ENCODE measurements at regions not wholly inside any gene's neighbourhood (a gene's known extent, or its start where the extent isn't known, plus 50 kb on each side); places are given as distances from the start of the nearest gene placed in this dataset.

- no peaks in the 10 kb centered on the region for H3K36me3 ChIP-seq (ENCODE audit: control insufficient read depth, insufficient read depth, low read length)
- H3K79me2 ChIP-seq = no peaks in the 10 kb centered on the region
- no peak overlapping the region for H3K9ac ChIP-seq
- H2AFZ ChIP-seq = no peak overlapping the region
- TF ChIP-seq, protein P1, sequence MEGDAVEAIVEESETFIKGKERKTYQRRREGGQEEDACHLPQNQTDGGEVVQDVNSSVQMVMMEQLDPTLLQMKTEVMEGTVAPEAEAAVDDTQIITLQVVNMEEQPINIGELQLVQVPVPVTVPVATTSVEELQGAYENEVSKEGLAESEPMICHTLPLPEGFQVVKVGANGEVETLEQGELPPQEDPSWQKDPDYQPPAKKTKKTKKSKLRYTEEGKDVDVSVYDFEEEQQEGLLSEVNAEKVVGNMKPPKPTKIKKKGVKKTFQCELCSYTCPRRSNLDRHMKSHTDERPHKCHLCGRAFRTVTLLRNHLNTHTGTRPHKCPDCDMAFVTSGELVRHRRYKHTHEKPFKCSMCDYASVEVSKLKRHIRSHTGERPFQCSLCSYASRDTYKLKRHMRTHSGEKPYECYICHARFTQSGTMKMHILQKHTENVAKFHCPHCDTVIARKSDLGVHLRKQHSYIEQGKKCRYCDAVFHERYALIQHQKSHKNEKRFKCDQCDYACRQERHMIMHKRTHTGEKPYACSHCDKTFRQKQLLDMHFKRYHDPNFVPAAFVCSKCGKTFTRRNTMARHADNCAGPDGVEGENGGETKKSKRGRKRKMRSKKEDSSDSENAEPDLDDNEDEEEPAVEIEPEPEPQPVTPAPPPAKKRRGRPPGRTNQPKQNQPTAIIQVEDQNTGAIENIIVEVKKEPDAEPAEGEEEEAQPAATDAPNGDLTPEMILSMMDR (IDR thresholded peaks at IDR 0.05) = no peak
- no peaks in the 10 kb centered on the region for H3K27me3 ChIP-seq (ENCODE audit: control insufficient read depth, insufficient read depth, low read length)
- H3K4me2 ChIP-seq (ENCODE audit: low read length) = no peak overlapping the region
- no peaks in the 10 kb centered on the region for H3K4me1 ChIP-seq
- no peak overlapping the region for H3K27ac ChIP-seq
- H3K4me3 ChIP-seq (ENCODE audit: low read depth, low read length) = no peak overlapping the region
- H3K9me3 ChIP-seq (ENCODE audit: control insufficient read depth, low read length) = no peaks in the 10 kb centered on the region
These were observed 1397.8 kb upstream of the RAG2 start for GRCh38 chr11:37995886-37996285.

DNA sequence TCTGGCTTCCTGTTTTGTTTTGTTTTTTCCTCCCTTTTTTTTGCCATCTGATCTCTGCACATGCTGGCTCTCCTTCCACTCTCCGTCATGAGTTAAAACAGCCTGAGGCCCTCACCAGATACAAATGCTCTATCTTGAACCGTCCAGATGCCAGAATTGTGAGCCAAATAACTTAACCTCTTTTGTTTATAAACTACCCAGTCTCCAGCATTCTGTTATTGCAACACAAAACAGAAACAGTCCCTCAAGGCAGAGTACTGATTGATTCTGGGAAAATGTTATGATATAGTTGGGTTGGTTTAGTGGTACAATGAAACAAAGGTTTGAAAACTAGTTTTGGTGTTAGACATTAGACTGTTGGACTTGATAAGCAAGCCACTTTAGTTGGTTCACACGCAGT is 1390.0 kb upstream of the RAG2 start:
- no peaks in the 10 kb centered on the region for H3K9me3 ChIP-seq (ENCODE audit: control insufficient read depth, low read length)
- TF ChIP-seq, protein P1 (IDR thresholded peaks at IDR 0.05) = no peak
- peak overlapping the region; percentile 15 for H2AFZ ChIP-seq
- no peaks in the 10 kb centered on the region for H3K79me2 ChIP-seq
- no peak overlapping the region for H3K9ac ChIP-seq
- no peaks in the 10 kb centered on the region for H3K4me1 ChIP-seq
- no peak overlapping the region for H3K27ac ChIP-seq
- H3K4me3 ChIP-seq (ENCODE audit: low read depth, low read length) = no peak overlapping the region
- no peaks in the 10 kb centered on the region for H3K27me3 ChIP-seq (ENCODE audit: control insufficient read depth, insufficient read depth, low read length)
- H3K36me3 ChIP-seq (ENCODE audit: control insufficient read depth, insufficient read depth, low read length) = no peaks in the 10 kb centered on the region
- no peak overlapping the region for H3K4me2 ChIP-seq (ENCODE audit: low read length)

GRCh38 chr11:37984991-37985390 is 1387.0 kb upstream of the RAG2 start:
- Histone ChIP-seq H3K27me3 (ENCODE audit: control insufficient read depth, insufficient read depth, low read length) (no peaks in the 10 kb centered on the region), H2AFZ (no peak overlapping the region), H3K4me1 (no peaks in the 10 kb centered on the region), H3K9me3 (ENCODE audit: control insufficient read depth, low read length) (no peaks in the 10 kb centered on the region), H3K4me2 (ENCODE audit: low read length) (no peak overlapping the region), H3K4me3 (ENCODE audit: low read depth, low read length) (no peak overlapping the region), H3K36me3 (ENCODE audit: control insufficient read depth, insufficient read depth, low read length) (no peaks in the 10 kb centered on the region), H3K27ac (no peak overlapping the region), H3K79me2 (no peaks in the 10 kb centered on the region), H3K9ac (no peak overlapping the region)
- TF ChIP-seq, protein P1 (IDR thresholded peaks at IDR 0.05) = no peak

GRCh38 chr11:37978647-37979046 is 1380.6 kb upstream of the RAG2 start:
- Histone ChIP-seq H3K9ac (no peak overlapping the region), H3K4me3 (ENCODE audit: low read depth, low read length) (no peak overlapping the region), H3K27ac (no peak overlapping the region), H3K27me3 (ENCODE audit: control insufficient read depth, insufficient read depth, low read length) (no peaks in the 10 kb centered on the region), H3K4me1 (no peaks in the 10 kb centered on the region), H3K9me3 (ENCODE audit: control insufficient read depth, low read length) (no peaks in the 10 kb centered on the region), H2AFZ (no peak overlapping the region), H3K36me3 (ENCODE audit: control insufficient read depth, insufficient read depth, low read length) (no peaks in the 10 kb centered on the region), H3K79me2 (no peaks in the 10 kb centered on the region), H3K4me2 (ENCODE audit: low read length) (no peak overlapping the region)
- TF ChIP-seq, protein P1 (IDR thresholded peaks at IDR 0.05) = no peak

DNA sequence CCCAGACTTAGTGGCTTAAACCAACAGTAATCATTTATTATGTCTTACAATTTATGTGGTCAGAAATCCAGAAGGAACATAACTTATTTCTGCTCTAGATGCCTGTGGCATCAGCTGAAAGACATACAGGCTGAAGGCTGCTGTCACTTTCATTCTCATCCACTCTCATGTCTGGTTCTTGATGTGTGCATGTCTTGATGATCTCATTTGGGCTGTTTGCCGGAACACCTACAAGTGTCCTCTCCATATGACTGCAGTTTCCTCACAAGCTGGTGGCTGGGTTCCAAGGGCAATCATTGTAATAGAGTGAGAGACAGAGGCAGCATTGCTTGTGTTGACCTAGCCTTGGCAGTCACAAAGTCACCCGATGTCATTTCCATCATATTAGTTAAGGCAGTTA is 1375.9 kb upstream of the RAG2 start:
- no peaks in the 10 kb centered on the region for H3K79me2 ChIP-seq
- no peak overlapping the region for H3K4me2 ChIP-seq (ENCODE audit: low read length)
- no peaks in the 10 kb centered on the region for H3K36me3 ChIP-seq (ENCODE audit: control insufficient read depth, insufficient read depth, low read length)
- TF ChIP-seq, protein P1 (IDR thresholded peaks at IDR 0.05) = no peak
- H3K9me3 ChIP-seq (ENCODE audit: control insufficient read depth, low read length) = no peaks in the 10 kb centered on the region
- H2AFZ ChIP-seq = no peak overlapping the region
- H3K9ac ChIP-seq = no peak overlapping the region
- H3K4me3 ChIP-seq (ENCODE audit: low read depth, low read length) = no peak overlapping the region
- H3K27ac ChIP-seq = no peak overlapping the region
- H3K4me1 ChIP-seq = no peaks in the 10 kb centered on the region
- no peaks in the 10 kb centered on the region for H3K27me3 ChIP-seq (ENCODE audit: control insufficient read depth, insufficient read depth, low read length)
